Uterus (tissue), 3 donors: ENCODE measurements at regions not wholly inside any gene's neighbourhood (a gene's known extent, or its start where the extent isn't known, plus 50 kb on each side); places are given as distances from the start of the nearest gene placed in this dataset.
A peak's percentile ranks its signal among the peaks of the same experiment; 100 is the strongest.

Experiments
- DNase-seq, 2 donors: peaks; one replicate each; pipeline ENCODE4 v3.0.0-alpha.2; 2019 to 2020
- H3K27ac ChIP-seq, 2 donors: fragments of 200-600 bp; sonication (generic); 1 replicate in 1 of 2; 2 replicates in 1 of 2; pipeline ENCODE4 v1.5.1; 2016 to 2018
- H3K27me3 ChIP-seq, 2 donors: fragments of 200-600 bp; sonication (generic); one replicate each; pipeline ENCODE4 v1.5.1; 2018 to 2019; ENCODE audit warnings: control low read depth in 1 of 2
- H3K36me3 ChIP-seq, 2 donors: fragments of 200-600 bp; sonication (generic); one replicate each; pipeline ENCODE4 v1.5.1; 2019; ENCODE audit warnings: control low read depth in 1 of 2
- H3K4me1 ChIP-seq, 2 donors: fragments of 200-600 bp; sonication (generic); one replicate each; pipeline ENCODE4 v1.5.1; 2018 to 2019; ENCODE audit warnings: control low read depth in 1 of 2
- H3K4me3 ChIP-seq, 2 donors: fragments of 200-600 bp; sonication (generic); 1 replicate in 1 of 2; 2 replicates in 1 of 2; pipeline ENCODE4 v1.5.1; 2018 to 2019; ENCODE audit warnings: mild to moderate bottlenecking in 1 of 2
- H3K9me3 ChIP-seq, 2 donors: fragments of 200-600 bp; sonication (generic); one replicate each; pipeline ENCODE4 v1.5.1; 2019; ENCODE audit warnings: control low read depth in 1 of 2
- CTCF ChIP-seq, 4 experiments: fragments of 200-600 bp in 2 of 4; fragments of 450-650 bp in 2 of 4; sonication (generic) in 2 of 4; IDR thresholded peaks; one replicate each; pipeline ENCODE4 v1.5.1; 2016 to 2019; ENCODE audit warnings: antibody characterized with exemption in 4 of 4, mild to moderate bottlenecking in 2 of 4, moderate library complexity in 1 of 4
- POLR2A ChIP-seq, 2 donors: fragments of 450-650 bp; IDR thresholded peaks; one replicate each; pipeline ENCODE4 v1.6.1; 2016; ENCODE audit warnings: antibody characterized with exemption in 2 of 2, mild to moderate bottlenecking in 1 of 2, moderate library complexity in 1 of 2
- intact Hi-C: fragments of 100-400 bp; cut with DNase I; formaldehyde crosslinking; loops from one replicate; pipeline ENCODE4 v1.15.1; 2023; ENCODE audit warnings: low total_unique reads
- donor health status: DM: yes; HTN: yes; CAD: no.

- H3K4me1 ChIP-seq, result no peaks in the 10 kb centered on the region
- H3K9me3 ChIP-seq, result no peaks in the 10 kb centered on the region
- H3K27me3 ChIP-seq, result no peaks in the 10 kb centered on the region
- intact Hi-C loops, result no loop called here
- DNase-seq, result no peak
- no peak for TF ChIP-seq POLR2A (IDR thresholded peaks at IDR 0.05)
- no peak for TF ChIP-seq CTCF (IDR thresholded peaks at IDR 0.05)
- no peak overlapping the region for H3K27ac ChIP-seq
- H3K36me3 ChIP-seq, result no peaks in the 10 kb centered on the region
- no peak overlapping the region for H3K4me3 ChIP-seq
Observed at GRCh38 chr1:30416221-30416820, 307.1 kb downstream of the MATN1 start.

DNA sequence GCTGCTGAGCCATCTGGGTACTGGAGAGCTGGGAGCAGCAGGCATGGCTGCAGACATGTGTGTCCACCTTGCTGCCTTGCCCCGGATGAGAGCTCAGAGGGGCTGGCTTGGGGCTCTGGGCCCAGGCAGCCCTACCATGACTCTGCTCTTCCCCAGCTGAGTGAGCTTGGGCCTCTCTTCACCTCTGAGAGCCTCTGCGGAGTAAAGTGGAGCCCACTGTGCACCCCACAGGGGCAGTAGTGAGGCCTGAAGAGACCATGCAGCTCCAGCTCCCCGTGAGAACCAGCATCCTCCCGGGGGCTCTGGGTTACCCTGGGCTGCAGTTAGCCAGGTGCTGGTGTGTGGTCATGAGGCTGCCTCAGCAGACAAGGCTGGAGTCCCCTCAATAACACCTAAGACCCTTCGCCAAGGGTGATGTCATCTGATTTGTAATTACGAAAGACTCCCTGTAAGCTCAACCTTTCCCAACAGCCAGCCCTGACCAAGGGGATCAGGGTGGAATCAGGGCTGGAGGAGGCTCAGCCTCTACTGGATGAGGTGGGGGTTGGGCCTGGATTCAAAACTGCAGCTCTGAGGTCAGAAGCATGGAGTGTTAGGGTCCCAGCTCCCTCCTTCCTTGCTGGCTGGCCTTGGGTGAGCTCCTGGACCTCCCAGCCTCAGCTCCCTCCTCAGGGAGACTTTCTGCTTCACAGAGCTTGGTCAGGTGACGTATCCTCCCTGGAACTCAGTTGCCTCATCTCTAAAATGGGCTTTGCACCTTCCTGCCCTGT is 308.0 kb downstream of the MATN1 start:
- Histone ChIP-seq H3K4me1 (no peaks in the 10 kb centered on the region), H3K27me3 (no peaks in the 10 kb centered on the region), H3K4me3 (no peak overlapping the region), H3K36me3 (no peaks in the 10 kb centered on the region), H3K9me3 (no peaks in the 10 kb centered on the region), H3K27ac (no peak overlapping the region)
- intact Hi-C loops, result no loop called here
- peak in 1 of 2 donors; percentile 9 for DNase-seq
- no peak for TF ChIP-seq POLR2A (IDR thresholded peaks at IDR 0.05)
- no peak for TF ChIP-seq CTCF (IDR thresholded peaks at IDR 0.05)

DNA sequence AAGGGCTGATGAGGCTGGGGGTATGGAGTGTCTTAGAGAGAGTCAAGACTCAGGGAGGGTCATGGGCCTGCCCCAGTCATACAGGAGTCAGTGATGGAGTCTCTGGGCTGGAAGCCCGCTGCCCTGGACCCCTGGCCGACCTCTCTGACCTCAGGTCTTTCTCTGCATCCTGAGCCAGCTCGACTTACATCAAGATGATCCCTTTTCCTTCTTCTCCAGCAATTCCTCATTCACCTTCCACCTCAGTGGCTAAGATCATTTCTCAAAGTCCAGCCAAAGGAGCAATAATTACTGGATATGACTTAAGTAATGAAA is 308.6 kb downstream of the MATN1 start:
- no peaks in the 10 kb centered on the region for H3K27me3 ChIP-seq
- no peaks in the 10 kb centered on the region for H3K9me3 ChIP-seq
- TF ChIP-seq CTCF (IDR thresholded peaks at IDR 0.05) (no peak), POLR2A (IDR thresholded peaks at IDR 0.05) (no peak)
- peak in 1 of 2 donors; percentile 4 for DNase-seq
- H3K27ac ChIP-seq, result no peak overlapping the region
- no peak overlapping the region for H3K4me3 ChIP-seq
- no peaks in the 10 kb centered on the region for H3K36me3 ChIP-seq
- no peaks in the 10 kb centered on the region for H3K4me1 ChIP-seq
- intact Hi-C loops, result no loop called here

- Histone ChIP-seq H3K36me3 (no peaks in the 10 kb centered on the region), H3K27me3 (no peaks in the 10 kb centered on the region), H3K9me3 (no peaks in the 10 kb centered on the region), H3K4me1 (no peaks in the 10 kb centered on the region), H3K27ac (no peak overlapping the region), H3K4me3 (no peak overlapping the region)
- peak; percentile 2 to 7 for DNase-seq
- intact Hi-C loops, result no loop called here
- no peak for TF ChIP-seq CTCF (IDR thresholded peaks at IDR 0.05)
- no peak for TF ChIP-seq POLR2A (IDR thresholded peaks at IDR 0.05)
Observed at GRCh38 chr1:30414086-30414850, 309.1 kb downstream of the MATN1 start.

GRCh38 chr1:30413606-30414005 is 309.8 kb downstream of the MATN1 start:
- Histone ChIP-seq H3K36me3 (no peaks in the 10 kb centered on the region), H3K9me3 (no peaks in the 10 kb centered on the region), H3K27me3 (no peaks in the 10 kb centered on the region), H3K4me1 (no peaks in the 10 kb centered on the region), H3K27ac (no peak overlapping the region), H3K4me3 (no peak overlapping the region)
- DNase-seq, result peak in 1 of 2 donors; percentile 6
- TF ChIP-seq CTCF (IDR thresholded peaks at IDR 0.05) (no peak), POLR2A (IDR thresholded peaks at IDR 0.05) (no peak)
- intact Hi-C loops, result no loop called here
